ENCODE measurements at regions not wholly inside any gene's neighbourhood (a gene's known extent, or its start where the extent isn't known, plus 50 kb on each side); places are given as distances from the start of the nearest gene placed in this dataset.
"Not testable (repeated sequence)": the region's sequence is repeated elsewhere in the genome, so short reads cannot be mapped to it uniquely, and the experiment has no call there.

DNA sequence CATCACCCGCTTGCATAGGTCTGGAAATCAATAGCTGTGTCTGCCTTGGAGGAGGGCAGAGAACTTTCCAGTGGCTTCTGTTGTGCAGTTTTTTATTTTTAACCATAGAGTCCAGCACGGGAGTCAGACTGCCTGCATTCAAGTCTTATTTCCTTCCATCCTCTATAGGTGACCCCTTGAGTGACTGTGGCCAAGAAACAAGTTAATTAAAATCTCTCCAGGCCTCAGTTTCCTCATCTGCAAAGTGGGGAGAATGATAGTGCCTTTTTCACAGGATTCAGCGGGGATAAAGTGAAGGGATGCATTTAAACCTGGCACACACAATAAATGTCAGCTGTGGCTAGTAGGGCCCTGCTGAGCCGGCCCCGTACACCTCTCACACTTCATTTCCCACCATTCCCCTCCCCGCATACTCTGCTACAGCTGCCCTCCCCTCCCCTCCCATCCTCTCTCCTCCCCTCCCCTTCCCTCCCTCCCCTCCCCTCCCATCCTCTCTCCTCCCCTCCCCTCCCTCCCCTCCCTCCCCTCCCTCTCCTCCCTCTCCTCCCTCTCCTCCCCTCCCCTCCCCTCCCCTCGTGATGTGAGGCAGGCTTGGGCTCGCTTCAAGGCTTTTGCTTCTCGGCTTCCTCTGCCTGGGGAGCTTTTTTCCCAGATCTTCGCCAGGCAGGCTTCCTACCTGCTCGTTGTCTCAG, 150.5 kb downstream of the TFAP2C start:
- POLR2A ChIA-PET: no interaction called here
- Mint-ChIP-seq H3K36me3 (ENCODE audit: low read depth) (no peaks in the 10 kb centered on the region), H3K27ac (peak overlapping the region; percentile 60), H3K4me1 (ENCODE audit: low read depth) (peaks cover 19% of the 10 kb centered on the region), H3K27me3 (peaks cover 5% of the 10 kb centered on the region), H3K9me3 (no peaks in the 10 kb centered on the region), H3K4me3 (no peak overlapping the region)
- ATAC-seq (ENCODE audit: poor library complexity): no peak
- Histone ChIP-seq H3K4me3 (ENCODE audit: low read length) (no peak overlapping the region), H3K27me3 (ENCODE audit: control insufficient read depth in 1 of 2, insufficient read depth in 2 of 2, low read length in 2 of 2) (peaks cover 0 to 9% of the 10 kb centered on the region in 2 experiments), H3K27ac (ENCODE audit: low read depth in 1 of 2, low read length in 2 of 2) (no peak overlapping the region), H3K4me1 (ENCODE audit: insufficient read depth, low read length) (peaks cover 4% of the 10 kb centered on the region), H3K9me3 (ENCODE audit: control insufficient read depth in 1 of 2, insufficient read depth in 1 of 2, low read length in 2 of 2) (peaks cover 0 to 6% of the 10 kb centered on the region in 2 experiments), H3K36me3 (ENCODE audit: insufficient read depth, low read length) (no peaks in the 10 kb centered on the region)
- intact Hi-C loops (cut with DNase I, micrococcal nuclease): no loop called here
- CTCF ChIA-PET: no interaction called here
- TF ChIP-seq, protein P1, sequence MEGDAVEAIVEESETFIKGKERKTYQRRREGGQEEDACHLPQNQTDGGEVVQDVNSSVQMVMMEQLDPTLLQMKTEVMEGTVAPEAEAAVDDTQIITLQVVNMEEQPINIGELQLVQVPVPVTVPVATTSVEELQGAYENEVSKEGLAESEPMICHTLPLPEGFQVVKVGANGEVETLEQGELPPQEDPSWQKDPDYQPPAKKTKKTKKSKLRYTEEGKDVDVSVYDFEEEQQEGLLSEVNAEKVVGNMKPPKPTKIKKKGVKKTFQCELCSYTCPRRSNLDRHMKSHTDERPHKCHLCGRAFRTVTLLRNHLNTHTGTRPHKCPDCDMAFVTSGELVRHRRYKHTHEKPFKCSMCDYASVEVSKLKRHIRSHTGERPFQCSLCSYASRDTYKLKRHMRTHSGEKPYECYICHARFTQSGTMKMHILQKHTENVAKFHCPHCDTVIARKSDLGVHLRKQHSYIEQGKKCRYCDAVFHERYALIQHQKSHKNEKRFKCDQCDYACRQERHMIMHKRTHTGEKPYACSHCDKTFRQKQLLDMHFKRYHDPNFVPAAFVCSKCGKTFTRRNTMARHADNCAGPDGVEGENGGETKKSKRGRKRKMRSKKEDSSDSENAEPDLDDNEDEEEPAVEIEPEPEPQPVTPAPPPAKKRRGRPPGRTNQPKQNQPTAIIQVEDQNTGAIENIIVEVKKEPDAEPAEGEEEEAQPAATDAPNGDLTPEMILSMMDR (IDR thresholded peaks at IDR 0.05): no peak
- DNase-seq: no peak

- H3K36me3 ChIP-seq (ENCODE audit: insufficient read depth, low read length): no peaks in the 10 kb centered on the region
Measured at GRCh38 chr20:56780266-56780665, 151.2 kb downstream of the TFAP2C start.

GRCh38 chr20:56781108-56781739, 152.1 kb downstream of the TFAP2C start:
- DNase-seq: no peak
- ChIA-PET POLR2A (no interaction called here), CTCF (no interaction called here)
- peaks cover 5% of the 10 kb centered on the region for H3K27me3 Mint-ChIP-seq
- H3K9me3 Mint-ChIP-seq: no peaks in the 10 kb centered on the region
- no peak overlapping the region for H3K27ac Mint-ChIP-seq
- Histone ChIP-seq H3K27me3 (ENCODE audit: control insufficient read depth in 1 of 2, insufficient read depth in 2 of 2, low read length in 2 of 2) (peaks cover 0 to 9% of the 10 kb centered on the region in 2 experiments), H3K4me3 (ENCODE audit: low read length) (no peak overlapping the region), H3K27ac (ENCODE audit: low read depth in 1 of 2, low read length in 2 of 2) (no peak overlapping the region), H3K9me3 (ENCODE audit: control insufficient read depth in 1 of 2, insufficient read depth in 1 of 2, low read length in 2 of 2) (peaks cover 0 to 4% of the 10 kb centered on the region in 2 experiments), H3K4me1 (ENCODE audit: insufficient read depth, low read length) (peaks cover 4% of the 10 kb centered on the region), H3K36me3 (ENCODE audit: insufficient read depth, low read length) (no peaks in the 10 kb centered on the region)
- intact Hi-C loops (cut with DNase I, micrococcal nuclease): no loop called here
- no peaks in the 10 kb centered on the region for H3K36me3 Mint-ChIP-seq (ENCODE audit: low read depth)
- ATAC-seq (ENCODE audit: poor library complexity): no peak
- TF ChIP-seq, protein P1 (IDR thresholded peaks at IDR 0.05): no peak
- peaks cover 19% of the 10 kb centered on the region for H3K4me1 Mint-ChIP-seq (ENCODE audit: low read depth)
- no peak overlapping the region for H3K4me3 Mint-ChIP-seq

More at GRCh38 chr20:56780266-56780665, 151.2 kb downstream of the TFAP2C start:
- peaks cover 0 to 6% of the 10 kb centered on the region in 2 experiments for H3K9me3 ChIP-seq (ENCODE audit: control insufficient read depth in 1 of 2, insufficient read depth in 1 of 2, low read length in 2 of 2)
- TF ChIP-seq, protein P1 (IDR thresholded peaks at IDR 0.05): no peak
- no peak for DNase-seq
- Mint-ChIP-seq H3K9me3 (no peaks in the 10 kb centered on the region), H3K4me1 (ENCODE audit: low read depth) (peaks cover 19% of the 10 kb centered on the region), H3K36me3 (ENCODE audit: low read depth) (no peaks in the 10 kb centered on the region), H3K27me3 (peaks cover 5% of the 10 kb centered on the region), H3K27ac (no peak overlapping the region), H3K4me3 (no peak overlapping the region)
- CTCF ChIA-PET: no interaction called here
- H3K27me3 ChIP-seq (ENCODE audit: control insufficient read depth in 1 of 2, insufficient read depth in 2 of 2, low read length in 2 of 2): peaks cover 0 to 9% of the 10 kb centered on the region in 2 experiments
- POLR2A ChIA-PET: no interaction called here
- H3K4me1 ChIP-seq (ENCODE audit: insufficient read depth, low read length): peaks cover 4% of the 10 kb centered on the region
- no peak overlapping the region for H3K27ac ChIP-seq (ENCODE audit: low read depth in 1 of 2, low read length in 2 of 2)
- intact Hi-C loops (cut with DNase I, micrococcal nuclease): no loop called here
- H3K4me3 ChIP-seq (ENCODE audit: low read length): no peak overlapping the region
- no peak for ATAC-seq (ENCODE audit: poor library complexity)

- H3K36me3 ChIP-seq (ENCODE audit: insufficient read depth, low read length); H3K4me1 ChIP-seq (ENCODE audit: insufficient read depth, low read length); POLR2A ChIA-PET; ATAC-seq (ENCODE audit: poor library complexity); H3K27me3 ChIP-seq (ENCODE audit: control insufficient read depth in 1 of 2, insufficient read depth in 2 of 2, low read length in 2 of 2); H3K27ac Mint-ChIP-seq; CTCF ChIA-PET; H3K27ac ChIP-seq (ENCODE audit: low read depth in 1 of 2, low read length in 2 of 2); intact Hi-C loops (cut with DNase I, micrococcal nuclease); H3K9me3 Mint-ChIP-seq; DNase-seq; H3K9me3 ChIP-seq (ENCODE audit: control insufficient read depth in 1 of 2, insufficient read depth in 1 of 2, low read length in 2 of 2); H3K36me3 Mint-ChIP-seq (ENCODE audit: low read depth); H3K4me3 ChIP-seq (ENCODE audit: low read length); H3K4me3 Mint-ChIP-seq; H3K27me3 Mint-ChIP-seq: not testable (repeated sequence)
- peaks cover 19% of the 10 kb centered on the region for H3K4me1 Mint-ChIP-seq (ENCODE audit: low read depth)
Measured at GRCh38 chr20:56781987-56782560, 153.0 kb downstream of the TFAP2C start.

DNA sequence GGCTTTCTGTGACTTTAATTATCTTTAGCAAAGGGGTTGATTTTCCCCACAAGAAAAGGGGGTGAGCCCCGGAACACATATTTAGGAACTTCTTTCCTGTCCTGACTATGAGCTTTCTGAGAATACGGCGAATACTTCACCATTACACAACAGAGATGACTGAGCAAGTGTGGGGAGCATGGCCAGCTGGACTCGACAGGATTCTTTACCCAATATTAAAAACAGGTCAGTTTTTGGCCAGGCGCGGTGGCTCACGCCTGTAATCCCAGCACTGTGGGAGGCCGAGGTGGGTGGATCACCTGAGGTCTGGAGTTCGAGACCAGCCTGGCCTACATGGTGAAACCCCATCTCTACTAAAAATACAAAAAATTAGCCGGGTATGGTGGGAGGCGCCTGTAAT, 153.7 kb downstream of the TFAP2C start:
- peaks cover 19% of the 10 kb centered on the region for H3K4me1 Mint-ChIP-seq (ENCODE audit: low read depth)
- H3K4me1 ChIP-seq (ENCODE audit: insufficient read depth, low read length); H3K27me3 ChIP-seq (ENCODE audit: control insufficient read depth in 1 of 2, insufficient read depth in 2 of 2, low read length in 2 of 2); H3K9me3 Mint-ChIP-seq; H3K36me3 Mint-ChIP-seq (ENCODE audit: low read depth); H3K9me3 ChIP-seq (ENCODE audit: control insufficient read depth in 1 of 2, insufficient read depth in 1 of 2, low read length in 2 of 2); H3K36me3 ChIP-seq (ENCODE audit: insufficient read depth, low read length); H3K27ac Mint-ChIP-seq; H3K4me3 ChIP-seq (ENCODE audit: low read length); intact Hi-C loops (cut with DNase I, micrococcal nuclease); POLR2A ChIA-PET; DNase-seq; H3K27ac ChIP-seq (ENCODE audit: low read depth in 1 of 2, low read length in 2 of 2); H3K27me3 Mint-ChIP-seq; ATAC-seq (ENCODE audit: poor library complexity); H3K4me3 Mint-ChIP-seq: not testable (repeated sequence)
- CTCF ChIA-PET: interaction anchor here (0.7 kb wide), 1 partner anchor 366 kb away, joined by 3 read pairs; no protein-coding TSS in a partner anchor

Data from CD4-positive, alpha-beta T cell (primary cell).